H1 (cell line): ENCODE measurements at regions not wholly inside any gene's neighbourhood (a gene's known extent, or its start where the extent isn't known, plus 50 kb on each side); places are given as distances from the start of the nearest gene placed in this dataset.

Source experiments
- CTCF ChIA-PET: fragments of 300-600 bp; sonication (Branson Sonifier 250); formaldehyde crosslinking; loops from one replicate; lab custom pipeline; 2021; ENCODE audit not compliant: partially characterized antibody; lab: Charles Lee
- POLR2A ChIA-PET: fragments of 300-600 bp; sonication (Branson Sonifier 250); formaldehyde crosslinking; loops from one replicate; lab custom pipeline; 2021; ENCODE audit warnings: inconsistent platforms; ENCODE audit not compliant: partially characterized antibody; lab: Charles Lee
- DNase-seq, 2 experiments: peaks; one replicate each; pipeline versions ENCODE4 v3.0.0 to v3.0.0-alpha.2; 2010 to 2022; ENCODE audit warnings: low spot score in 2 of 2, low read depth in 1 of 2, mixed read lengths in 1 of 2
- FAIRE-seq: peaks from 2 replicates; lab custom pipeline; 2011; peaks lifted over from hg19 to GRCh38; lab: Jason Lieb, UNC
- H2AFZ ChIP-seq: 2 replicates; pipeline ENCODE4 v1.8.1; 2012; ENCODE audit warnings: low read length, inconsistent platforms
- H2AK5ac ChIP-seq: 2 replicates; pipeline ENCODE4 v1.6.1; 2013; ENCODE audit warnings: low read depth, low read length
- H2BK120ac ChIP-seq: replicated peaks from 2 replicates; pipeline ENCODE3; 2013; ENCODE audit warnings: low read depth, low read length, inconsistent platforms
- H2BK12ac ChIP-seq: 2 replicates; pipeline ENCODE4 v1.6.1; 2013; ENCODE audit warnings: low read depth, low read length
- H2BK15ac ChIP-seq: 2 replicates; pipeline ENCODE4 v1.6.1; 2013; ENCODE audit warnings: low read length
- H2BK20ac ChIP-seq: 2 replicates; pipeline ENCODE4 v1.6.1; 2013; ENCODE audit warnings: low read length
- H2BK5ac ChIP-seq: 2 replicates; pipeline ENCODE4 v1.6.1; 2013; ENCODE audit warnings: low read depth, low read length
- H3K14ac ChIP-seq: 2 replicates; pipeline ENCODE4 v1.6.1; 2013; ENCODE audit warnings: inconsistent platforms; ENCODE audit not compliant: insufficient read length
- H3K18ac ChIP-seq: 2 replicates; pipeline ENCODE4 v1.6.1; 2013; ENCODE audit warnings: low read length; ENCODE audit errors: extremely low read depth
- H3K23ac ChIP-seq: 2 replicates; pipeline ENCODE4 v1.6.1; 2013; ENCODE audit warnings: inconsistent platforms; ENCODE audit not compliant: insufficient read length
- H3K23me2 ChIP-seq: 2 replicates; pipeline ENCODE4 v1.6.1; 2013; ENCODE audit warnings: low read depth, low read length
- H3K27ac ChIP-seq: 2 replicates; pipeline ENCODE4 v1.6.1; 2011; ENCODE audit warnings: low read depth, low read length, inconsistent platforms
- H3K27me3 ChIP-seq, 4 experiments: replicated peaks in 1 of 4; 1 replicate in 1 of 4; 2 replicates in 3 of 4; pipeline versions ENCODE4 v1.6.1 to v1.8.1; 2011 to 2013; ENCODE audit warnings: low read length in 3 of 4, mild to moderate bottlenecking in 3 of 4, inconsistent platforms in 2 of 4, mixed read lengths in 2 of 4, moderate library complexity in 1 of 4; ENCODE audit not compliant: control insufficient read depth in 3 of 4, insufficient read depth in 3 of 4; ENCODE audit errors: extremely low read depth in 1 of 4
- H3K36me3 ChIP-seq, 4 experiments: 2 replicates each; pipeline versions ENCODE4 v1.6.1 to v1.8.1; 2011 to 2013; ENCODE audit warnings: mild to moderate bottlenecking in 4 of 4, low read length in 3 of 4, moderate library complexity in 2 of 4, control low read depth in 1 of 4, inconsistent platforms in 1 of 4; ENCODE audit not compliant: insufficient read depth in 4 of 4, control insufficient read depth in 2 of 4
- H3K4ac ChIP-seq: replicated peaks from 2 replicates; pipeline ENCODE3; 2013; ENCODE audit warnings: low read length, low read depth, mixed read lengths, inconsistent platforms; ENCODE audit not compliant: insufficient read length
- H3K4me1 ChIP-seq, 4 experiments: replicated peaks in 1 of 4; 1 replicate in 1 of 4; 2 replicates in 3 of 4; pipeline versions ENCODE4 v1.6.1 to v1.8.1; 2011 to 2013; ENCODE audit warnings: low read length in 3 of 4, inconsistent platforms in 2 of 4, mixed read lengths in 1 of 4; ENCODE audit not compliant: insufficient read depth in 4 of 4, control insufficient read depth in 3 of 4
- H3K4me2 ChIP-seq, 2 experiments: 2 replicates each; pipeline versions ENCODE4 v1.6.1 to v1.8.1; 2011 to 2013; ENCODE audit warnings: low read depth in 2 of 2, low read length in 2 of 2, control low read depth in 1 of 2, inconsistent platforms in 1 of 2, mild to moderate bottlenecking in 1 of 2; ENCODE audit not compliant: insufficient read depth in 1 of 2
- H3K4me3 ChIP-seq, 4 experiments: fragments of 200-600, 300-600 bp in 1 of 4; sonication (generic), shearing (Covaris generic), sonication (Bioruptor Twin) in 1 of 4; 2 replicates each; pipeline versions ENCODE4 v1.5.1 to v1.8.1; 2011 to 2016; ENCODE audit warnings: low read length in 4 of 4, low read depth in 3 of 4, control low read depth in 2 of 4, inconsistent platforms in 2 of 4, mild to moderate bottlenecking in 2 of 4, mixed read lengths in 1 of 4, moderate library complexity in 1 of 4; ENCODE audit not compliant: insufficient read depth in 2 of 4; ENCODE audit errors: extremely low read depth in 1 of 4
- H3K56ac ChIP-seq: replicated peaks from 2 replicates; pipeline ENCODE3; 2013; ENCODE audit warnings: low read depth, mild to moderate bottlenecking, mixed read lengths, low read length, inconsistent platforms; ENCODE audit not compliant: insufficient read length
- H3K79me1 ChIP-seq: 2 replicates; pipeline ENCODE4 v1.6.1; 2013; ENCODE audit warnings: low read depth, low read length, control low read depth
- H3K79me2 ChIP-seq, 2 experiments: 2 replicates each; pipeline versions ENCODE4 v1.6.1 to v1.8.1; 2012 to 2013; ENCODE audit warnings: low read length in 2 of 2, mild to moderate bottlenecking in 2 of 2, inconsistent platforms in 1 of 2; ENCODE audit not compliant: insufficient read depth in 2 of 2, control insufficient read depth in 1 of 2
- H3K9ac ChIP-seq, 4 experiments: replicated peaks in 1 of 4; 1 replicate in 1 of 4; 2 replicates in 3 of 4; pipeline versions ENCODE4 v1.6.1 to v1.8.1; 2011 to 2013; ENCODE audit warnings: low read depth in 3 of 4, low read length in 3 of 4, control low read depth in 2 of 4, mild to moderate bottlenecking in 2 of 4, moderate library complexity in 2 of 4, inconsistent platforms in 1 of 4; ENCODE audit errors: extremely low read depth in 1 of 4
- H3K9me3 ChIP-seq, 2 experiments: 2 replicates each; pipeline versions ENCODE4 v1.6.1 to v1.8.1; 2012 to 2013; ENCODE audit warnings: mild to moderate bottlenecking in 2 of 2, moderate library complexity in 2 of 2, control low read depth in 1 of 2, inconsistent platforms in 1 of 2, low read depth in 1 of 2, low read length in 1 of 2, mixed read lengths in 1 of 2; ENCODE audit not compliant: insufficient read depth in 2 of 2
- H4K20me1 ChIP-seq, 2 experiments: replicated peaks in 1 of 2; 2 replicates each; pipeline versions ENCODE3 to v1.8.1; 2011 to 2013; ENCODE audit warnings: inconsistent platforms in 2 of 2, low read length in 2 of 2, mild to moderate bottlenecking in 1 of 2; ENCODE audit not compliant: insufficient read depth in 2 of 2, control insufficient read depth in 1 of 2
- H4K5ac ChIP-seq: 2 replicates; pipeline ENCODE4 v1.6.1; 2013; ENCODE audit warnings: low read length, low read depth, mixed read lengths, inconsistent platforms; ENCODE audit not compliant: insufficient read length
- H4K8ac ChIP-seq: 2 replicates; pipeline ENCODE4 v1.8.0; 2013; ENCODE audit warnings: mild to moderate bottlenecking, moderate library complexity, low read length, inconsistent platforms; ENCODE audit not compliant: insufficient read depth; ENCODE audit errors: extremely low read depth
- H4K91ac ChIP-seq: replicated peaks from 2 replicates; pipeline ENCODE3; 2013; ENCODE audit warnings: low read length, mixed read lengths, inconsistent platforms; ENCODE audit not compliant: insufficient read length
- ASH2L ChIP-seq: fragments of 200-600, 300-600 bp; sonication (generic); IDR thresholded peaks from one replicate; pipeline ENCODE4 v1.7.1; 2017; ENCODE audit warnings: low read length
- BACH1 ChIP-seq: IDR thresholded peaks from 2 replicates; pipeline ENCODE4 v1.6.1; 2012; ENCODE audit warnings: low read length, improper control_type of control experiment
- CHD2 ChIP-seq: IDR thresholded peaks from 2 replicates; pipeline ENCODE4 v1.6.1; 2012; ENCODE audit warnings: low read length, improper control_type of control experiment
- HDAC6 ChIP-seq: IDR thresholded peaks from one replicate; pipeline ENCODE4 v1.7.1; 2012; ENCODE audit warnings: low read depth, mild to moderate bottlenecking, inconsistent platforms, low read length, moderate library complexity
- KDM4A ChIP-seq: IDR thresholded peaks from one replicate; pipeline ENCODE4 v1.7.1; 2012; ENCODE audit warnings: low read depth, mild to moderate bottlenecking, moderate library complexity, low read length, inconsistent platforms; ENCODE audit not compliant: severe bottlenecking
- POU5F1 ChIP-seq: IDR thresholded peaks from 2 replicates; pipeline ENCODE4 v1.6.1; 2011; ENCODE audit warnings: low read depth, mild to moderate bottlenecking, low read length, moderate library complexity
- RAD21 ChIP-seq, 2 experiments: IDR thresholded peaks in 1 of 2; conservative IDR thresholded peaks in 1 of 2; 2 replicates each; pipeline ENCODE4 v1.6.1; 2011; ENCODE audit warnings: low read depth in 2 of 2, low read length in 2 of 2, improper control_type of control experiment in 1 of 2, inconsistent platforms in 1 of 2, mild to moderate bottlenecking in 1 of 2, moderate library complexity in 1 of 2
- SAP30 ChIP-seq: fragments of 300-600 bp; sonication (generic); IDR thresholded peaks from 2 replicates; pipeline ENCODE4 v1.7.1; 2012; ENCODE audit warnings: low read length, moderate library complexity, mild to moderate bottlenecking, inconsistent platforms; ENCODE audit not compliant: insufficient read depth, insufficient replicate concordance
- SIRT6 ChIP-seq: IDR thresholded peaks from one replicate; pipeline ENCODE4 v1.7.1; 2012; ENCODE audit warnings: low read length, inconsistent platforms
- WGBS, 2 experiments: shearing (Covaris generic) in 1 of 2; methylation state at CpG; one replicate each; pipeline versions ENCODE4 v1.1.6 to v1.1.7; 2013 to 2015; ENCODE audit warnings: low lambda C conversion rate in 2 of 2, mixed read lengths in 2 of 2, inconsistent platforms in 1 of 2, low coverage in 1 of 2, missing lambda C conversion rate in 1 of 2; ENCODE audit not compliant: insufficient replicate concordance in 2 of 2, insufficient coverage in 1 of 2, insufficient read length in 1 of 2; ENCODE audit errors: extremely low coverage in 1 of 2, missing lambda C conversion rate in 1 of 2; 5-methylcytosine and 5-hydroxymethylcytosine counted together

GRCh38 chr1:168799927-168800605 is 71.1 kb upstream of the DPT start:
- Histone ChIP-seq H2BK15ac (no peak overlapping the region), H3K56ac (no peak overlapping the region), H3K79me1 (no peaks in the 10 kb centered on the region), H3K27ac (no peak overlapping the region), H3K79me2 (no peaks in the 10 kb centered on the region), H3K9ac (no peak overlapping the region), H3K23me2 (no peaks in the 10 kb centered on the region), H3K9me3 (no peaks in the 10 kb centered on the region), H2AK5ac (no peak overlapping the region), H4K5ac (no peak overlapping the region), H2BK12ac (no peak overlapping the region), H3K4me1 (no peaks in the 10 kb centered on the region; a peak in 1 of 7 replicates), H2AFZ (no peak overlapping the region), H2BK120ac (no peak overlapping the region), H4K20me1 (no peaks in the 10 kb centered on the region), H2BK5ac (no peak overlapping the region), H4K8ac (no peak overlapping the region; the same call in 1 of the 2 replicates), H3K18ac (no peak overlapping the region), H4K91ac (no peak overlapping the region), H3K4me3 (no peak overlapping the region), H3K27me3 (no peaks in the 10 kb centered on the region), H3K4me2 (no peak overlapping the region), H3K23ac (no peak overlapping the region), H3K36me3 (no peaks in the 10 kb centered on the region), H2BK20ac (no peak overlapping the region), H3K4ac (no peak overlapping the region), H3K14ac (no peak overlapping the region)
- ChIA-PET CTCF (interaction anchor here (1.2 kb wide), 1 partner anchor 164 kb away, joined by 3 read pairs; no protein-coding TSS in a partner anchor), POLR2A (no interaction called here)
- TF ChIP-seq KDM4A (no peak), CHD2 (no peak), HDAC6 (no peak), SIRT6 (no peak), SAP30 (no peak), ASH2L (no peak), RAD21 (IDR thresholded peaks at IDR 0.05 in 1 of 2, conservative IDR thresholded peaks at IDR 0.05 in 1 of 2; ENCODE audit: low read depth in 2 of 2, low read length in 2 of 2) (no peak), POU5F1 (no peak), BACH1 (no peak)
- no peak for DNase-seq
- no peak for FAIRE-seq
- 98% methylated on average over 2 of the region's 2 CpGs; no CpG with 5 or more reads in 1 of the 2 experiments for WGBS, 2 experiments
